Lung microvascular endothelial cell (primary cell): ENCODE measurements at regions not wholly inside any gene's neighbourhood (a gene's known extent, or its start where the extent isn't known, plus 50 kb on each side); places are given as distances from the start of the nearest gene placed in this dataset.

Experiments used
- DNase-seq, 2 donors: peaks; one replicate each; pipeline versions ENCODE4 v3.0.0 to v3.0.0-alpha.2; 2010; ENCODE audit warnings: low read depth in 2 of 2

DNA sequence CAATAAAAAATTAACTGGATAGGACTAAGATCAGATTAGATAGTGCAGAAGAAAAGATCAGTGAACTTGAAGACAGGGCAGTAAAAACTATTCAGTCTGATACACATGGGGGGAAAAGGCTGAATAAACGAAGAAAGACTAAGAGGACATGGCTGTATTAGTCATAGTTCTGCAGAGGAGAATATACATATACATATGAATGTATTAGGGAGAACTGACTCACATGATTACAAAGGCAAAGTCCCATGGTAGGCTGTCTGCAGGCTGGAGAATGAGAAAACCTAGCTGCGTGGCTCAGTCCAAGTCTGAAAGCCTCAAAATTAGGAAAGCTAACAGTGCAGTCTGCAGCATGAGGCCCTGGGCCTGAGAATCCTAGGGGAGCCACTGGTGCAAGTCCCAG, 98.2 kb upstream of the GNAO1 start:
- no peak for DNase-seq

GRCh38 chr16:56090076-56090475, 101.2 kb upstream of the GNAO1 start:
- no peak for DNase-seq

DNA sequence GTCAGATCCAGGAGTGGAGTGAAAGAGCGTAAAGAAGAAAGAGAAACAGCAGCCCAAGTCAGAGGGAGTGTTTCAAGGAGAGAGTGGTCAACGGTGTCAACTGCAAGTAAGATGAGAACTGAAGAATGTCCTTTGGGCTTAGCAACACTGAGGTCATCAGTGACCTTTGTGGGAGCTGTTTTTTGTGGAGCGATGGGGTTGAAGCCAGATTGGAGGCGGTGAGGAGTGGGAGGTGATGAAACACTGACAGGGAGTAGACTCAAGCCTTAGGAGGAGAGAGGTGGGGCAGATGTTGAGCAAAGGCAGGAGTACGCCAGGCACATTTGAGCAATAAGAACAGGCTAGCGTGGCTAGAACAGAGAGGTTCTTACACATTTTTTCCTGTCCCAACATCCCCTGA, 103.7 kb upstream of the GNAO1 start:
- no peak for DNase-seq

GRCh38 chr16:56081371-56081770, 109.9 kb upstream of the GNAO1 start:
- DNase-seq, result no peak

- DNase-seq, result no peak
Measured at GRCh38 chr16:56075732-56076388, 115.4 kb upstream of the GNAO1 start.

- DNase-seq, result no peak
Measured at GRCh38 chr16:56073508-56073907, 117.8 kb upstream of the GNAO1 start.

- DNase-seq, result no peak
Measured at GRCh38 chr16:56072096-56072495, 119.2 kb upstream of the GNAO1 start.

- no peak for DNase-seq
Measured at GRCh38 chr16:56068816-56069215, 122.5 kb upstream of the GNAO1 start.

DNA sequence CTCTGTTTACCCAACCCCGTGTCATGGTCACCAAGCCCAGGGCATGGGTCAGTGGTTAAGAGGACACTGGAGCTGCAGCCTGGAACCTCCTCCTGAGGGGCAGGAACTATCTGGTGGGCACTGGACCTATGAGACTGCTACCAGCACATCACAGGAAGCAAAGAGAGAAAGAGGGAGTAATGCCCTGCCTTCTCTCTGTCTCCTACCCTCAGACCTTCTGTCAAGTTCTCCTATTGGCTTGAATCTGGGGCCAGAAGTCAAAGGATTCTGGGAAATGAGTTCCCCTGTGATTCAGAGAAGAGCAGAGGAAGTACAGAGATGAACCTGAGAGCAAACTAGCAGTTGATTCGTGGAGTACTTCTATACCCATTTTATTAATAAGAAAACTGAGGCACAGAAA, 123.0 kb upstream of the GNAO1 start:
- no peak for DNase-seq

- DNase-seq, result no peak
Measured at GRCh38 chr16:56067406-56067805, 123.9 kb upstream of the GNAO1 start.

DNA sequence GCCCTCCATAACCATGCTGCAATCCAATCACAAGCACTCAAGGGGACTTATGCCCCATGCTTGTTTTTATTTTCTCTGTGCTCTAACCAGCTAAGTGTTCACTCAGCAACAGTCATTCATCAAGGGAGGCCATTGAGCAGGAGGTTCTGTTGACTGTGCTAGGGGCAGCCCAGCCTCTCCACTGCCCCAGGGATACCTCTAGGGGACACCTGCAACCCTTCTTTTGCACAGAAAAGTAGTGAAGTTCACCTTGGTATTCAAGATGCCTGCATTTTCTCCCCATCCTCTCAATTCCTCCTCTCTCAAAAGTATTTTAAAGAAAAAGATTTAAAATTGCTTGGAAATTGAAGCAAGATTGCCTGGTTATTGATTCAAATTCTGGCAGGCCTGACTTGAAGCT, 124.7 kb upstream of the GNAO1 start:
- no peak for DNase-seq

DNA sequence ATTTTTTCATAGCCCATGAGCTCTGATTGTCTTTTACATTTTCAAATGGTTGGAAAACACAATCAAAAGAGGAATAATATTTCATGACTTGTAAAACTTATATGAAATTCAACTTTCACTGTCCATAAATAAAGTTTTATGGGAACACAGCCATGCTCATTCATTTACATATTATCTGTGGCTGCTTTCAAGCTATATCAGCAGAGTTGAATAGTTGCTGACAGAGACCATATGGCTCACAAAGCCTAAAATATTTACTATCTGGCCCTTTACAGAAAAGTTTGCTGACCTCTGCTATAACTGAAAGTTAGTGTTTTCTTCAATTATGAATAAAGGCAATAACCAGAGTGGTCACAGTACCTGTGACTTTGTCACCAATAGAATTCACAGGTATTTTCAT, 128.2 kb upstream of the GNAO1 start:
- no peak for DNase-seq

GRCh38 chr16:56057151-56057550, 134.1 kb upstream of the GNAO1 start:
- no peak for DNase-seq

DNA sequence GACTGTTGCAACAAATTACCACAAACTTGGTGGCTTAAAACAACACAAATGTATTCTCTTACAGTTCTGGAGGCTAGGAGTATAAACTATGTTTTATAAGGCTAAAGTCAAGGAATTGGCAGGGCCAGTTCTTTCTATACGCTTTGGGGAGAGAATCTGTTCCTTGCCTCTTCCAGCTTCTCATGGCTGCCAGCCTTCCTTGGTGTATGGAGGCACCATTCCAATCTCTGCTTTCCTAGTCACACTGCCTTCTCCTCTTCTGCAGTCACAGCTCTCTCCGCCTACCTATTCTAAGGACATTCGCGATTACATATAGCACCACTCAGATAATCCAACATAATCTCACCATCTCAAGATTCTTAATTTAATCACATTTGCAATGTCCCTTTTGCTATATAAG, 140.4 kb upstream of the GNAO1 start:
- DNase-seq, result no peak

- no peak for DNase-seq
Measured at GRCh38 chr16:56048425-56049105, 142.7 kb upstream of the GNAO1 start.

DNA sequence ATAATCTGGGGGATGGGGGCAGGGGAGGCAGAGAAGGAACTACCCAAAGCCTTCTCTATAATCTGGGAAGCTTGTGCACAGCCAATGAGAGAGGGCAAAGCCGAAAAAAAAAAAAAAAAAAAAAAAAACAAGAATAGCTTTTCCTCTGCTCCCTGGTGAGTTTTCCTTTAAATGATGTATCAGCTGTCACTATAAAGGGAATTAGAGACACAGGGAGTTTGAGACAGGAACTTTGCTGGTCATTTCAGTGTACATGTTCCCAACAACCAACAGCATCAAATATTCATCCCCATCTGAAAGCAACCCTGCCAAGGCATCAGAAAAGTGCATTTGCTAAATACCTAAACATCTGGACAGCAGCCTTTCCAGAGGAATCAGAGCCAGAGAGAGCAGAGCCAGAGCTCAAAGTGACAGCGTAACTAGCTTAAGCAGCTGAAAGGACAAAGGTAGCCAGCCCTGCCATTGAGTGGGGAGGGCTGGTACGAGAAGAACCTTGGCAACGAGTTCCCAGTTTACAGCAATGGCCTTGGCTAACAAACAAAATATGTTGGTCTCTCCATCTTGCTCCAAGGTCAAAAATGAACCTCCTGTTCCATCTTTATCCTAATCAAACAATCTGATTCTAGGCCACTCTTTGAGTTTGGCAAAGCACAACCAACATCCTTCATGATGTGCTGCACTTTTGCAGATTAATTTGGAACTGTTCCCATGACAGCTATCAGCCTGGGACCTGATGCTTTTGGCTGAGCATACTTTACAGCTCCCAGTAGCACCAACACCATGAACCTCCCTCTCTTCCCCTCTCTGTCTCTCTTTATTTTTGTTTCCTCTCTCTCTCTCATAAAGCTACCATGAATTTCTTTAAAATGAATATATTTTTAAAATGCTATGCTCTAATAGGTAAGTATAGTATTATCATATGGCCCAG, 143.7 kb upstream of the GNAO1 start:
- DNase-seq, result no peak

- no peak for DNase-seq
Measured at GRCh38 chr16:56042416-56042815, 148.9 kb upstream of the GNAO1 start.

GRCh38 chr16:56041556-56042140, 149.6 kb upstream of the GNAO1 start:
- DNase-seq, result no peak

GRCh38 chr16:56038564-56039098, 152.7 kb upstream of the GNAO1 start:
- DNase-seq, result no peak

DNA sequence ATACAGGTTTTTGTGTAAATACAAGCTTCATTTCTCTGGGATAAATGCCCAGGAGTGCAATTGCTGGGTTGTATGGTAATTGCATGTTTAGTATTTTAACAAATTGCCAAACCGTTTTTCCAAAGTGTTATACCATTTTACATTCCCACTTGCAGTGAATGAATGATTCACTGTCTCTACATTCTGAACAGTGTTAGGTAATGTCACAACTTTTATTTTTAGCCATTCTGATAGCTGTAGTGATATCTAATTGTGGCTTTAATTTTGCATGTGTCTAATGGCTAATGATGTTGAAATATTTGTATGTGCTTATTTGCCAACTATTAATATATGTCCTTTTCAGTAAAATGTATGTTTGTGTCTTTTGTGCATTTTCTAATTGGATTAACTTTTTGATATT, 156.9 kb upstream of the CES5A start:
- no peak for DNase-seq

DNA sequence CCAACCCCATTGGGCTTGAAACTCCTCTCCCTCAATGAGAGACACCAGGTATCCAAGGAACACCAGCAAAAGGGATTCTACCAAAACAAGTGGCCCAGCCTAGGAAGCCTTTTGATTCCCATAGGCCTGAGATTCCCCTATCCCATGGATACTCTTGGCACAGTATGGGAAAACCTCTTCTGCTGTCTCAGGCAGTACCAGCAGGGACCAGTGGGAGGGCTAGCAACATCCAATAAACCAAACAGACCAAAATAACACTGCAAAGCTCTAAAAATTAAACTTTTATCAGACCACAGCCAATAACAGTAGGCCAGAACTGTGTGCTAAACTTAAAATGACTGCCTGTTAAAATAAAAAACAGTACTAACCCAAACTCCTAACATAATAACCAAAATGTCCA, 153.9 kb upstream of the CES5A start:
- DNase-seq, result no peak

DNA sequence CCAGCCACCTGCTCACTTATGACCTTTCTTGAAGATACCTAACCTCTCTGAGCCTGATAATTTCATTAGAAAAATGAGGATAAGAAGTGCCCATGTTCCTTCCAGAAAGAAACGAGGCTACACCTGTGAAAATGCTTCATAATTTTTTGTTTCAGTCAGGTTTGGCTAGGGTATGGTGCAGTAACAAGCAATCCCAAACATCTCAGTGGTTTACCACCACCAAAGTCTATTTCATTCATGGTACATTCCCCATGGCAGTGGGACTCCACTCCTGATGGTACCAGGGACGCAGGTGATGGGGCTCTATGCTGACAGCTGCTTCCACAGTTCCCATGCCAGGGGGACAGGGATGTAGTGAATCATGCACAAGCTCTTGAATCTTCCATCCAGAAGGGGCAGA, 147.6 kb upstream of the CES5A start:
- no peak for DNase-seq
